Cardiac muscle cell (in vitro differentiated cells and primary cell): ENCODE measurements at regions not wholly inside any gene's neighbourhood (a gene's known extent, or its start where the extent isn't known, plus 50 kb on each side); places are given as distances from the start of the nearest gene placed in this dataset.

Experiments
- DNase-seq, 2 donors: peaks; one replicate each; pipeline versions ENCODE4 v3.0.0 to v3.0.0-alpha.2; 2010 to 2017; ENCODE audit warnings: low read depth in 1 of 2, low spot score in 1 of 2
- H3K27ac ChIP-seq: fragments of 200-600 bp; sonication (generic); 2 replicates; pipeline ENCODE4 v1.5.1; 2016
- H3K27me3 ChIP-seq: fragments of 200-600 bp; sonication (generic); 2 replicates; pipeline ENCODE4 v1.6.0; 2016; ENCODE audit warnings: control low read depth
- H3K36me3 ChIP-seq: fragments of 200-600 bp; sonication (generic); 2 replicates; pipeline ENCODE4 v1.5.1; 2016; ENCODE audit warnings: control low read depth
- H3K4me1 ChIP-seq: fragments of 200-600 bp; sonication (generic); 2 replicates; pipeline ENCODE4 v1.8.1; 2017; ENCODE audit warnings: low read depth, mild to moderate bottlenecking, mixed run types
- H3K4me3 ChIP-seq: fragments of 200-600 bp; sonication (generic); 2 replicates; pipeline ENCODE4 v1.5.1; 2016; ENCODE audit warnings: mild to moderate bottlenecking
- H3K9me3 ChIP-seq: fragments of 200-600 bp; sonication (generic); 2 replicates; pipeline ENCODE4 v1.5.1; 2017; ENCODE audit warnings: low read depth, mild to moderate bottlenecking, control low read depth
- TF ChIP-seq, protein P1 (sequence below): IDR thresholded peaks from 2 replicates; pipeline ENCODE4 v1.5.1; 2012; ENCODE audit warnings: low read depth, mild to moderate bottlenecking, low read length

DNA sequence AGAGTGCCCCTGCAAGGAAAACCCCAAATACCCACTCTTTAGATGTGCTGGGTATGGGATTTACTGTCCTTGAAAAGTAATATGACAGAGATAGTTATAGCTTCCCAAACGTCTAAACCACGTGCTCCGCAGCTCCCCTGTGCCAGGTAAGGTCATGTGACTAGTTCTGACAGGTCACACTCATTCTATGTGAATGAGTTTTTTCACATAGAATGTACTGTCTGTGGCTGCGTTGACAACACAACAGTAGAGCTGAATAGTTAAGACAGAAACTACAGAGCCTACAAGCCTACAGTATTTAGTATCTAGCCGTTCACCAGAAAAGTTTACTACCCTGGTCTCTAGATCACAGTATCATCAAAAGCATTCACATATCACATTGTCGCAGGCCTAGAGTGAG, 236.2 kb downstream of the ETS1 start:
- H3K9me3 ChIP-seq = no peaks in the 10 kb centered on the region
- no peak overlapping the region for H3K4me3 ChIP-seq
- no peaks in the 10 kb centered on the region for H3K27me3 ChIP-seq
- H3K27ac ChIP-seq = no peak overlapping the region
- DNase-seq = no peak
- TF ChIP-seq, protein P1, sequence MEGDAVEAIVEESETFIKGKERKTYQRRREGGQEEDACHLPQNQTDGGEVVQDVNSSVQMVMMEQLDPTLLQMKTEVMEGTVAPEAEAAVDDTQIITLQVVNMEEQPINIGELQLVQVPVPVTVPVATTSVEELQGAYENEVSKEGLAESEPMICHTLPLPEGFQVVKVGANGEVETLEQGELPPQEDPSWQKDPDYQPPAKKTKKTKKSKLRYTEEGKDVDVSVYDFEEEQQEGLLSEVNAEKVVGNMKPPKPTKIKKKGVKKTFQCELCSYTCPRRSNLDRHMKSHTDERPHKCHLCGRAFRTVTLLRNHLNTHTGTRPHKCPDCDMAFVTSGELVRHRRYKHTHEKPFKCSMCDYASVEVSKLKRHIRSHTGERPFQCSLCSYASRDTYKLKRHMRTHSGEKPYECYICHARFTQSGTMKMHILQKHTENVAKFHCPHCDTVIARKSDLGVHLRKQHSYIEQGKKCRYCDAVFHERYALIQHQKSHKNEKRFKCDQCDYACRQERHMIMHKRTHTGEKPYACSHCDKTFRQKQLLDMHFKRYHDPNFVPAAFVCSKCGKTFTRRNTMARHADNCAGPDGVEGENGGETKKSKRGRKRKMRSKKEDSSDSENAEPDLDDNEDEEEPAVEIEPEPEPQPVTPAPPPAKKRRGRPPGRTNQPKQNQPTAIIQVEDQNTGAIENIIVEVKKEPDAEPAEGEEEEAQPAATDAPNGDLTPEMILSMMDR = no peak
- no peaks in the 10 kb centered on the region for H3K4me1 ChIP-seq
- H3K36me3 ChIP-seq = no peaks in the 10 kb centered on the region

DNA sequence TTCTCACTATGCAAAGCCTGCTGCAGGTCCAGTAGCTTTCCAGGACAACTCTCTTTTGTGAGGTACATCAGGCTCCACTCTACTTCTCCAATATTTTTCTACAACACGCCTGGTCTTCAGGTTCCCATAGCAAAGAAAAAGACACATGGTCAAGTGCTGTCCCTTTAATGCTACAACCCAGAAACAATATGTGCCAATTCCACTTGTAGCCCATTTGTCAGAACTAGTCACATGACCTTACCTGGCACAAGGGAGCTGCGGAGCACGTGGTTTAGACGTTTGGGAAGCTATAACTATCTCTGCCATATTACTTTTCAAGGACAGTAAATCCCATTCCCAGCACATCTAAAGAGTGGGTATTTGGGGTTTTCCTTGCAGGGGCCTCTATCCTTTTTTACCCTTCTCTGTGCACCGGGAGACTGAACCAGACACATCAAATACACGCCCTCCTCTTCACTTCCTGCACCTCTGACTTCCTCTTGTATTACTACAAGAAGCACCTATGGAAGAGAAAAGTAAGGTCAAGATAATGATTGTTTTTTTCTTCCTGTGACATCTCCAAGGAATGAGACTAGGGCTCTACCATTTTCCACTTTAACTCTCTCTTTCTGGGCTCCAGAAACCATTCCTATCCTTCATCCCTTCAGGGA, 237.6 kb downstream of the ETS1 start:
- Histone ChIP-seq H3K4me3 (no peak overlapping the region), H3K4me1 (no peaks in the 10 kb centered on the region), H3K27me3 (no peaks in the 10 kb centered on the region), H3K9me3 (no peaks in the 10 kb centered on the region), H3K36me3 (no peaks in the 10 kb centered on the region), H3K27ac (no peak overlapping the region)
- DNase-seq = no peak
- TF ChIP-seq, protein P1 = no peak

DNA sequence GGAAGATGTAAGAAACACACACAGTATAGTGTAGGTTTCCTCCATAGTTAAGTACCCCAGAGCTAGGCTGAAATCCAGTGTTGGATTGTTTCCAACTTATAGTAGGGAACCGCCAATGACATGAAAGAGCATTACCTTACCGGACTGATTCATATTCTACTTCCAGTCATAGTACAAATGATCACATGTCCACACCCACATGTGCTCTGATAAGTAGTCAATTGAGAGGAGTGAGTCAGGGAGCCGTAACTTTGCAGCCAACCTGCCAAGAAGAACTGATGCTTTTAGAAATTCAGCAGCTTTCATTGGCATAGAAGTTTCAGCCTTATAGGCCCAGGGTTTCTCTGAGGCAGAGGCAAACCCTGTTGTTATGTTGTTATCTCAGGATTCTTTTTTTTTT, 240.6 kb downstream of the ETS1 start:
- Histone ChIP-seq H3K9me3 (no peaks in the 10 kb centered on the region), H3K4me3 (no peak overlapping the region), H3K27me3 (no peaks in the 10 kb centered on the region), H3K4me1 (peaks cover 6% of the 10 kb centered on the region), H3K36me3 (no peaks in the 10 kb centered on the region), H3K27ac (no peak overlapping the region)
- TF ChIP-seq, protein P1 = no peak
- peak in 1 of 2 donors; percentile 60 for DNase-seq

DNA sequence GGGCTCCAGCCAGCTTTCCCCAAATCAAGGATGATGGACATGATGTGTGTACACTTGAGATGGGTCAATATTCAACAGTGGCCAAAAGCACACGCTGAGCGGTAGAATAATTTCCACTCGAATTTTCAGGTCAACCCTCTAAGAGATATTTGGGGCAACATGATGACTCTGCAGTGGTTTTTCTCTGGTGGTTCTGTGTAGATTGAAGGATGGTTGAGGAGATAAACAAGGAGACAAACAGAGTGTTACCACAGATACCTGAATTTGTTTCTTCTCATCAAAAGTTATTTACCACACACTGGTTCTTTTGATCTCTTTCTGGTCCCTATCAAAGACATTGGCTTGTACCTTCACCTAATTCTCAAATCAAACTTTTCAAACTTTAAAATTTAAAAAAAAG, 242.0 kb downstream of the ETS1 start:
- no peak for DNase-seq
- Histone ChIP-seq H3K27me3 (no peaks in the 10 kb centered on the region), H3K36me3 (no peaks in the 10 kb centered on the region), H3K4me3 (no peak overlapping the region), H3K4me1 (peaks cover 6% of the 10 kb centered on the region), H3K9me3 (no peaks in the 10 kb centered on the region), H3K27ac (no peak overlapping the region)
- TF ChIP-seq, protein P1 = no peak

DNA sequence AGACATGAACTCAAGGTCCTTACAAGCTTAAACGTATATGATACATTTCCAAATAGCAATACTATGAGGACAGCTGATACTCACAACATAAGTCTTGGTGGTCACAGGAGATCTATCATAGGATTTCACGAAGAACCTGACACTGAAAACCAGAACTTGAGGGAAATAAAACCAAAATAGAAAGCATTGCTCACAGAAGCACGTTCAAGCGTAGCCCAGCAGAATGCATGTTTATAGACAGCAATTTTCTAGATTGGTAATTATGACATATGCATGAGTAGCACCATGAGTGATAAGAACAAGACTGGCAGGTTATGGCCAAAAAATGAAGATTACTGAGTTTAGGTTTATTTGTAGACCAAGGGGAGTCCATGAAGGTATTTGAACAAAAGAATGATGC, 243.5 kb downstream of the ETS1 start:
- H3K9me3 ChIP-seq = no peaks in the 10 kb centered on the region
- H3K4me3 ChIP-seq = no peak overlapping the region
- no peaks in the 10 kb centered on the region for H3K36me3 ChIP-seq

More for the DNA sequence above, 243.5 kb downstream of the ETS1 start:
- Histone ChIP-seq H3K27ac (no peak overlapping the region), H3K4me1 (peaks cover 6% of the 10 kb centered on the region), H3K27me3 (no peaks in the 10 kb centered on the region)
- TF ChIP-seq, protein P1 = no peak
- DNase-seq = no peak
